ENCODE measurements at regions not wholly inside any gene's neighbourhood (a gene's known extent, or its start where the extent isn't known, plus 50 kb on each side); places are given as distances from the start of the nearest gene placed in this dataset.

DNA sequence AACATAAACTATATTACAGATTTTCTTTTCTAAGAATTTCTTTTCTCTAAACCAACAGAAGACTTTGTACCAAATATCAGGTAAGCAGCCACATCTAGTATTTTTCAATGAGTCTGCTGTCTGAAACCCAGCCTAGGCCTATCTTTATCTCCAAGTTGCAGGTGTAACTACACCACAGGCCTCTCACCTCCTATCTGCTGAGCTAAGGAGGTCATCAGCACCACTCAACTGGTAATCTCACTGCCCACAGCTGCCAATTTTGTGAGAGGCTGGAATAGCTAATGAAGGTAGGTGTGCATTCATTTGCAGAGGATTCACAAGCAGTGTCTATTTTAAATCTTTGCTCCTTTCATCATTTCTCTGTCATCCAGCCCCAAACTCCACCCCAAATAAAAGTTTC is 584.8 kb downstream of the HDGFL1 start:
- Histone ChIP-seq H3K27ac (ENCODE audit: low read depth, low read length) (no peak overlapping the region), H3K27me3 (ENCODE audit: control insufficient read depth in 5 of 5, insufficient read depth in 4 of 5, low read length in 5 of 5) (no peaks in the 10 kb centered on the region), H3K36me3 (ENCODE audit: control insufficient read depth in 5 of 5, insufficient read depth in 5 of 5, low read length in 5 of 5) (no peaks in the 10 kb centered on the region), H3K9ac (ENCODE audit: low read length in 5 of 5) (no peak overlapping the region), H3K4me3 (ENCODE audit: low read depth in 1 of 5, low read length in 5 of 5) (no peak overlapping the region), H3K4me1 (ENCODE audit: control insufficient read depth in 5 of 5, insufficient read depth in 5 of 5, low read length in 5 of 5) (no peaks in the 10 kb centered on the region), H3K9me3 (ENCODE audit: control insufficient read depth in 5 of 5, low read length in 5 of 5) (peaks cover 0 to 4% (median 0%) of the 10 kb centered on the region in 5 donors)

DNA sequence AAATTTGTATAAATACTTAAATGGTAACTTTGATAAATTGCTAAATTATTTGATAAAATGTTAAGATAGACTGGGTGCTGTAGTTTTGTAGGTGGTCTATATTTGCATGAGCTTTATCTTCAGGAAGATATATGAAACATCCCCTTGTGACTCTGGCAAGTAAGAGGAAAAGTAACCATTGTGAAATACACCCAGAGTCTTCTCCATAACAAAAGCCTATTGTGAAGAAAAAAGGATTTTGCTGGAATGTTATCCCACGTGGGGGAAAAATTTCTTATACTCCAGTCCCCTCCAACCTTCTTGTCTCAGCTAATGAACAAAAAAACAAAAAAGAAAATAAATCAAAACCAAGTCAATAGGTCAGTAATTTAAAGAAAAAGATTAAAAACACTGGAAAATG is 600.7 kb downstream of the HDGFL1 start:
- H3K9ac ChIP-seq (ENCODE audit: low read length in 5 of 5), result no peak overlapping the region
- no peaks in the 10 kb centered on the region for H3K27me3 ChIP-seq (ENCODE audit: control insufficient read depth in 5 of 5, insufficient read depth in 4 of 5, low read length in 5 of 5)
- peaks cover 0 to 6% (median 0%) of the 10 kb centered on the region in 5 donors for H3K9me3 ChIP-seq (ENCODE audit: control insufficient read depth in 5 of 5, low read length in 5 of 5)
- no peak overlapping the region for H3K4me3 ChIP-seq (ENCODE audit: low read depth in 1 of 5, low read length in 5 of 5)
- no peaks in the 10 kb centered on the region for H3K4me1 ChIP-seq (ENCODE audit: control insufficient read depth in 5 of 5, insufficient read depth in 5 of 5, low read length in 5 of 5)
- no peaks in the 10 kb centered on the region for H3K36me3 ChIP-seq (ENCODE audit: control insufficient read depth in 5 of 5, insufficient read depth in 5 of 5, low read length in 5 of 5)
- H3K27ac ChIP-seq (ENCODE audit: low read depth, low read length), result no peak overlapping the region

- Histone ChIP-seq H3K9ac (ENCODE audit: low read length in 5 of 5) (no peak overlapping the region), H3K36me3 (ENCODE audit: control insufficient read depth in 5 of 5, insufficient read depth in 5 of 5, low read length in 5 of 5) (no peaks in the 10 kb centered on the region), H3K27ac (ENCODE audit: low read depth, low read length) (no peak overlapping the region), H3K4me3 (ENCODE audit: low read depth in 1 of 5, low read length in 5 of 5) (no peak overlapping the region), H3K27me3 (ENCODE audit: control insufficient read depth in 5 of 5, insufficient read depth in 4 of 5, low read length in 5 of 5) (no peaks in the 10 kb centered on the region), H3K9me3 (ENCODE audit: control insufficient read depth in 5 of 5, low read length in 5 of 5) (peaks cover 0 to 2% (median 0%) of the 10 kb centered on the region in 5 donors), H3K4me1 (ENCODE audit: control insufficient read depth in 5 of 5, insufficient read depth in 5 of 5, low read length in 5 of 5) (no peaks in the 10 kb centered on the region)
These were observed 603.9 kb downstream of the HDGFL1 start for GRCh38 chr6:23173234-23173633.

DNA sequence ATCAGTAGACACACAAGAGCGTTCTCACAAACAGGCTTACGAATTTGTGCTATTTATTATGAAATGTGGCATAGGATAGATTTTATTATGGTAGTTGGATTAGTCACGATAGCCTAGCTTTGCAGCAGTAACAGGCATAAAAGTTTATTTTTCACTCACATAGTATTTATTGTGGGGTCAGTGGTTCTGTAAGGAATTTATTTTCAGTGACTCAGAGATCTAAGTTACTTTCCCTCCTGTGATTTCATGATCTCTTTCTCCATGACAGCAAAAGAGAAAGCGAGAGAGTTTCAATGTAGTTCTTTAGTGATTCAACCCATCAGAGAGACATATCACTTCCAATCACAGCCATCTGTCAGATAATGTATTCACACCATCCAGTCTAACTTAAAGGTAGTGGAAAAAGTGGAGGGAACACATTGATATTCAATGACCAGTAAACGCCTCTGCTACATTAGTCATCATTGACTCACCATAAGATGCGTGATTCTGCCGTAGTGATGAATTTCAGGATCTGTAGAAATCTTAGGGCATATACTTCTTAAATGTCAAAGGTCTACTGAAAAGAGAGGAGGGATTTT is 605.5 kb downstream of the HDGFL1 start:
- peaks cover 0 to 2% (median 0%) of the 10 kb centered on the region in 5 donors for H3K9me3 ChIP-seq (ENCODE audit: control insufficient read depth in 5 of 5, low read length in 5 of 5)
- no peaks in the 10 kb centered on the region for H3K27me3 ChIP-seq (ENCODE audit: control insufficient read depth in 5 of 5, insufficient read depth in 4 of 5, low read length in 5 of 5)
- H3K4me3 ChIP-seq (ENCODE audit: low read depth in 1 of 5, low read length in 5 of 5), result no peak overlapping the region
- H3K27ac ChIP-seq (ENCODE audit: low read depth, low read length), result no peak overlapping the region
- no peaks in the 10 kb centered on the region for H3K4me1 ChIP-seq (ENCODE audit: control insufficient read depth in 5 of 5, insufficient read depth in 5 of 5, low read length in 5 of 5)
- no peaks in the 10 kb centered on the region for H3K36me3 ChIP-seq (ENCODE audit: control insufficient read depth in 5 of 5, insufficient read depth in 5 of 5, low read length in 5 of 5)
- H3K9ac ChIP-seq (ENCODE audit: low read length in 5 of 5), result no peak overlapping the region

GRCh38 chr6:23175391-23175790 is 606.0 kb downstream of the HDGFL1 start:
- Histone ChIP-seq H3K27ac (ENCODE audit: low read depth, low read length) (no peak overlapping the region), H3K4me3 (ENCODE audit: low read depth in 1 of 5, low read length in 5 of 5) (no peak overlapping the region), H3K9me3 (ENCODE audit: control insufficient read depth in 5 of 5, low read length in 5 of 5) (peaks cover 0 to 2% (median 0%) of the 10 kb centered on the region in 5 donors), H3K27me3 (ENCODE audit: control insufficient read depth in 5 of 5, insufficient read depth in 4 of 5, low read length in 5 of 5) (no peaks in the 10 kb centered on the region), H3K4me1 (ENCODE audit: control insufficient read depth in 5 of 5, insufficient read depth in 5 of 5, low read length in 5 of 5) (peaks cover 0 to 2% (median 0%) of the 10 kb centered on the region in 5 donors), H3K36me3 (ENCODE audit: control insufficient read depth in 5 of 5, insufficient read depth in 5 of 5, low read length in 5 of 5) (no peaks in the 10 kb centered on the region), H3K9ac (ENCODE audit: low read length in 5 of 5) (no peak overlapping the region)

DNA sequence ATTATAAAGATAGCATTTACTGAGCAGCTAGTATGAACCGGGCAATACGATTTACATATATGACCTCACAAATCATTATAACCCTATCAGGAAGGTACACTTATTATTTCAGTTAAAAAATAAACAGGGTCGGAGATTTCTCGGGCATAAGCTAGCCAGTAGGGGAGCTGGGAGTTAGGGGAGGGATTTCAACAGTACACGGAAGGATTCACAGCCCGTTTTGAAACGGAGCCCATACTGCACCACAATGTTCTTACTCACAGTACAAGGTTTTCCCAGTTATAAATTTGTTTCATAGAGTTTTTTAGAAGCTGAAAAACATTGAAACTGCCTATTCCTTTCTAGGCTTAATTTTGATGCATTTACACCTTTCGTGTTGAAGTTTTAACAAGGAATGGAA is 607.1 kb downstream of the HDGFL1 start:
- no peaks in the 10 kb centered on the region for H3K27me3 ChIP-seq (ENCODE audit: control insufficient read depth in 5 of 5, insufficient read depth in 4 of 5, low read length in 5 of 5)
- peaks cover 0 to 2% (median 0%) of the 10 kb centered on the region in 5 donors for H3K9me3 ChIP-seq (ENCODE audit: control insufficient read depth in 5 of 5, low read length in 5 of 5)
- no peak overlapping the region for H3K9ac ChIP-seq (ENCODE audit: low read length in 5 of 5)
- H3K36me3 ChIP-seq (ENCODE audit: control insufficient read depth in 5 of 5, insufficient read depth in 5 of 5, low read length in 5 of 5), result no peaks in the 10 kb centered on the region
- peak overlapping the region in 2 of 5 donors; percentile 2 to 20 for H3K4me3 ChIP-seq (ENCODE audit: low read depth in 1 of 5, low read length in 5 of 5)
- H3K4me1 ChIP-seq (ENCODE audit: control insufficient read depth in 5 of 5, insufficient read depth in 5 of 5, low read length in 5 of 5), result peaks cover 0 to 11% (median 5%) of the 10 kb centered on the region in 5 donors
- H3K27ac ChIP-seq (ENCODE audit: low read depth, low read length), result no peak overlapping the region

DNA sequence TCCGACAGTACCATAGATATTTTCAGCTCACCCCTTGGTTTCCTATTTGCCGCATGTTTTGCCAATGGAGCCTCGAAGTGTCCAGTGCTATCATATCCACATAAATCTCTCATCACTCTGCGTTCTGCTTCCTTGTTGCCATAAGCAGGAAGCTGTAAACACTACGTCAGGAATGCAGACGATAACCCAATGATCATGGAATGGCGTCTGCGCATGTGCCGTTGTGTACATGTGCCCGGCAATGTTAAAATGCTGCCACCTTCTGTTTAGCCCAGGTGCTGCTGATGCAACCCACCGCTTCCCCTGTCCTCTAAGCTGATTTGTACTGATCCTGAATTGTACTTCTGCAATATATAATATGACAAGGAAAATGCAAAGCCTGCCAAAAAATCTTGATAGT is 607.5 kb downstream of the HDGFL1 start:
- peaks cover 0 to 14% (median 5%) of the 10 kb centered on the region in 5 donors for H3K4me1 ChIP-seq (ENCODE audit: control insufficient read depth in 5 of 5, insufficient read depth in 5 of 5, low read length in 5 of 5)

GRCh38 chr6:23177806-23178205 is 608.4 kb downstream of the HDGFL1 start:
- Histone ChIP-seq H3K4me1 (ENCODE audit: control insufficient read depth in 5 of 5, insufficient read depth in 5 of 5, low read length in 5 of 5) (peaks cover 0 to 14% (median 5%) of the 10 kb centered on the region in 5 donors), H3K4me3 (ENCODE audit: low read depth in 1 of 5, low read length in 5 of 5) (no peak overlapping the region)

More for the DNA sequence above, 607.5 kb downstream of the HDGFL1 start:
- Histone ChIP-seq H3K27ac (ENCODE audit: low read depth, low read length) (no peak overlapping the region), H3K36me3 (ENCODE audit: control insufficient read depth in 5 of 5, insufficient read depth in 5 of 5, low read length in 5 of 5) (no peaks in the 10 kb centered on the region), H3K27me3 (ENCODE audit: control insufficient read depth in 5 of 5, insufficient read depth in 4 of 5, low read length in 5 of 5) (no peaks in the 10 kb centered on the region), H3K4me3 (ENCODE audit: low read depth in 1 of 5, low read length in 5 of 5) (peak overlapping the region in 2 of 5 donors; percentile 2 to 20), H3K9me3 (ENCODE audit: control insufficient read depth in 5 of 5, low read length in 5 of 5) (peaks cover 0 to 2% (median 0%) of the 10 kb centered on the region in 5 donors), H3K9ac (ENCODE audit: low read length in 5 of 5) (no peak overlapping the region)

DNA sequence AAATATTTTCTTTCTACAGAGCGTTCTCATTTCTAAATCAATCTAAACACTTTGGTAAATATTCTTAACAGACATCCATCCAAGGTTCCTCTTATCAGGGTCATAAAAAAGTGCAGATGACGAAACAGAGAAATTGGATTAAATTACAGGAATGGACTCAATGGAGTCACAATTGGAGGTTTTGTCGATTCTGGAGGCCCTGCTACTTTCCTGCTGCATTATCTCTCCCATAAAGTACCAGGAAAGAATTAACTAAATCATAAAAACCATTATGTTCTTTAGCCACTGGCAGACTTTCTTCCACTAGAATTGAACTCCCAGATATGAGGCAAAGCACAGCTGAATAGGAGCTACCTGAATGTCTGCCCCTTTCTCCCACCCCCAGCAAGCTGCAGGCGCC is 610.6 kb downstream of the HDGFL1 start:
- Histone ChIP-seq H3K9ac (ENCODE audit: low read length in 5 of 5) (no peak overlapping the region), H3K27ac (ENCODE audit: low read depth, low read length) (no peak overlapping the region), H3K36me3 (ENCODE audit: control insufficient read depth in 5 of 5, insufficient read depth in 5 of 5, low read length in 5 of 5) (no peaks in the 10 kb centered on the region), H3K27me3 (ENCODE audit: control insufficient read depth in 5 of 5, insufficient read depth in 4 of 5, low read length in 5 of 5) (no peaks in the 10 kb centered on the region), H3K9me3 (ENCODE audit: control insufficient read depth in 5 of 5, low read length in 5 of 5) (no peaks in the 10 kb centered on the region), H3K4me3 (ENCODE audit: low read depth in 1 of 5, low read length in 5 of 5) (no peak overlapping the region), H3K4me1 (ENCODE audit: control insufficient read depth in 5 of 5, insufficient read depth in 5 of 5, low read length in 5 of 5) (peaks cover 0 to 14% (median 5%) of the 10 kb centered on the region in 5 donors)

More at GRCh38 chr6:23177806-23178205, 608.4 kb downstream of the HDGFL1 start:
- Histone ChIP-seq H3K9ac (ENCODE audit: low read length in 5 of 5) (no peak overlapping the region), H3K27me3 (ENCODE audit: control insufficient read depth in 5 of 5, insufficient read depth in 4 of 5, low read length in 5 of 5) (no peaks in the 10 kb centered on the region), H3K27ac (ENCODE audit: low read depth, low read length) (no peak overlapping the region), H3K36me3 (ENCODE audit: control insufficient read depth in 5 of 5, insufficient read depth in 5 of 5, low read length in 5 of 5) (no peaks in the 10 kb centered on the region), H3K9me3 (ENCODE audit: control insufficient read depth in 5 of 5, low read length in 5 of 5) (no peaks in the 10 kb centered on the region)

DNA sequence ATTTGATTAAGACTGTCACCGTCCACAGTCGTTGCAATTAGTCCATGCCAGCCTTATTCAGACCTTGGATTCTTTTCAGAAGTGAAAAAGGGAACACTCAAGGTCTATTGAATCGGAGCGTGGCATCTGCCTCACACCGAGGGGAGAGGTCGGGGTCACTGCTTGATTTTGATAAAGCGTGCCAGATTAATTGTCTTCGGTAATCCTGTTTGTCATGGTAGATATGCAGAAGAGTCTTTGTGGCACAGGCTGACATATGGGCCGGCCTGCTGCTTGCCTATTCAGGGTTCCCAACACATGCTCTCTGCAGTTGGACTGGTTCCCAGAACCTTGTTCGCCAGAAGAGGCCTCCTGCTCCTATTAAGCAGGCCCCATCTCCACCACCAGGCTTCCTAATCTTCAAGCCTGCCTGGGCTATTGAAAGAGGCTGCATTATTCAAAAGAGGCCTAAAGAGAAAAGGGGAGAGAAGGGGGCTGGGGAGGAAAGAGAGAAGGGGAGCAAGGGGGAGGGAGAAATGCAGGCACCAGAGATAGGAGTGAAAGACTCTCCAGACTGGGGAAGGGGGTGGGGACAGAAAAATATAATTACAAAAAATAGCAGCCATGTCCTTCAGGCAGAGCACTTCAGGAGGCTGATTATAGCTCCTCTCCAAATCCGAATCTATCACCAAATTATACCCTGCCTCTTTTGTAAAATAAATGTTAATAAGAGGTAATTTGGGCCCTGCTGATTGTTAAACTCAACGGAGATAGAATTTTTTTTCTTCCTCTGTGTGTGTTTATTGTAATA is 611.3 kb downstream of the HDGFL1 start:
- Histone ChIP-seq H3K27me3 (ENCODE audit: control insufficient read depth in 5 of 5, insufficient read depth in 4 of 5, low read length in 5 of 5) (no peaks in the 10 kb centered on the region), H3K9ac (ENCODE audit: low read length in 5 of 5) (no peak overlapping the region), H3K27ac (ENCODE audit: low read depth, low read length) (no peak overlapping the region)

More for the DNA sequence above, 611.3 kb downstream of the HDGFL1 start:
- H3K4me3 ChIP-seq (ENCODE audit: low read depth in 1 of 5, low read length in 5 of 5), result no peak overlapping the region
- H3K4me1 ChIP-seq (ENCODE audit: control insufficient read depth in 5 of 5, insufficient read depth in 5 of 5, low read length in 5 of 5), result peaks cover 0 to 14% (median 5%) of the 10 kb centered on the region in 5 donors
- H3K9me3 ChIP-seq (ENCODE audit: control insufficient read depth in 5 of 5, low read length in 5 of 5), result no peaks in the 10 kb centered on the region
- H3K36me3 ChIP-seq (ENCODE audit: control insufficient read depth in 5 of 5, insufficient read depth in 5 of 5, low read length in 5 of 5), result no peaks in the 10 kb centered on the region

All from subcutaneous abdominal adipose tissue (tissue), 5 donors.